ENCODE measurements at regions not wholly inside any gene's neighbourhood (a gene's known extent, or its start where the extent isn't known, plus 50 kb on each side); places are given as distances from the start of the nearest gene placed in this dataset.
"Not testable (repeated sequence)": the region's sequence is repeated elsewhere in the genome, so short reads cannot be mapped to it uniquely, and the experiment has no call there.

GRCh38 chr3:31053299-31053698 lies 158.8 kb upstream of the GADL1 start:
- DNase-seq = no peak

GRCh38 chr3:31054032-31054431 lies 159.6 kb upstream of the GADL1 start:
- no peak for DNase-seq

- no peak for DNase-seq
These were observed 161.3 kb upstream of the GADL1 start for GRCh38 chr3:31055757-31056156.

- DNase-seq = no peak
These were observed 163.4 kb upstream of the GADL1 start for GRCh38 chr3:31057891-31058290.

GRCh38 chr3:31064021-31064420 lies 169.6 kb upstream of the GADL1 start:
- DNase-seq = no peak

- DNase-seq = no peak
These were observed 171.3 kb upstream of the GADL1 start for GRCh38 chr3:31065765-31066164.

- DNase-seq = peak; percentile 75
These were observed 172.5 kb upstream of the GADL1 start for GRCh38 chr3:31067004-31067403.

- no peak for DNase-seq
These were observed 181.0 kb upstream of the GADL1 start for GRCh38 chr3:31075471-31075870.

- DNase-seq = no peak
These were observed 181.4 kb upstream of the GADL1 start for GRCh38 chr3:31075876-31076275.

- peak; percentile 85 for DNase-seq
These were observed 182.7 kb upstream of the GADL1 start for GRCh38 chr3:31077021-31077601.

- peak; percentile 64 for DNase-seq
These were observed 183.4 kb upstream of the GADL1 start for GRCh38 chr3:31077826-31078225.

GRCh38 chr3:31079689-31080088 lies 185.2 kb upstream of the GADL1 start:
- peak; percentile 22 for DNase-seq

- no peak for DNase-seq
These were observed 186.7 kb upstream of the GADL1 start for GRCh38 chr3:31081018-31081662.

- no peak for DNase-seq
These were observed 191.7 kb upstream of the GADL1 start for GRCh38 chr3:31086148-31086547.

GRCh38 chr3:31086698-31087097 lies 192.2 kb upstream of the GADL1 start:
- no peak for DNase-seq

GRCh38 chr3:31091748-31092147 lies 197.3 kb upstream of the GADL1 start:
- no peak for DNase-seq

- peak; percentile 50 for DNase-seq
These were observed 198.5 kb upstream of the GADL1 start for GRCh38 chr3:31092748-31093589.

- DNase-seq = no peak
These were observed 199.1 kb upstream of the GADL1 start for GRCh38 chr3:31093606-31094005.

- no peak for DNase-seq
These were observed 199.6 kb upstream of the GADL1 start for GRCh38 chr3:31094048-31094447.

- DNase-seq = no peak
These were observed 200.8 kb upstream of the GADL1 start for GRCh38 chr3:31095255-31095654.

GRCh38 chr3:31096661-31097395 lies 202.4 kb upstream of the GADL1 start:
- DNase-seq = no peak

- no peak for DNase-seq
These were observed 206.1 kb upstream of the GADL1 start for GRCh38 chr3:31100519-31100918.

GRCh38 chr3:31101285-31101684 lies 206.8 kb upstream of the GADL1 start:
- not testable (repeated sequence) for DNase-seq

Data from fibroblast of skin of back (primary cell).